OCI-LY7 (cell line): ENCODE measurements at regions not wholly inside any gene's neighbourhood (a gene's known extent, or its start where the extent isn't known, plus 50 kb on each side); places are given as distances from the start of the nearest gene placed in this dataset.

Source experiments
- BruUV-seq: library from RNA; stranded (reverse); fragments of 400-500 nt; replicated peaks from 2 replicates; lab custom pipeline; 2021; lab: Mats Ljungman, UMichigan
- CTCF ChIA-PET: fragments of 300-600 bp; sonication (Branson Sonifier 250); formaldehyde crosslinking; loops from one replicate; lab custom pipeline; 2022; ENCODE audit warnings: antibody characterized with exemption; ENCODE audit not compliant: unreplicated experiment; lab: Charles Lee
- POLR2A ChIA-PET: fragments of 300-600 bp; sonication (Branson Sonifier 250); formaldehyde crosslinking; loops from one replicate; lab custom pipeline; 2022; ENCODE audit warnings: antibody characterized with exemption; lab: Charles Lee
- DNase-seq: peaks from one replicate; pipeline ENCODE4 v3.0.0-alpha.2; 2015; ENCODE audit warnings: low spot score
- H2AFZ ChIP-seq: fragments of 200-600 bp; sonication (generic), shearing (Covaris generic); 2 replicates; pipeline ENCODE4 v1.6.1; 2014; ENCODE audit warnings: mild to moderate bottlenecking, antibody characterized with exemption, low read length, moderate library complexity
- H3K27ac ChIP-seq: fragments of 200-600 bp; sonication (generic); 2 replicates; pipeline ENCODE4 v1.5.1; 2014; ENCODE audit warnings: mixed run types, low read depth, mild to moderate bottlenecking, moderate library complexity, low read length, inconsistent platforms; ENCODE audit not compliant: poor library complexity, severe bottlenecking
- H3K36me3 ChIP-seq: fragments of 200-600 bp; sonication (generic); 2 replicates; pipeline ENCODE4 v1.6.1; 2014; ENCODE audit warnings: mild to moderate bottlenecking, antibody characterized with exemption, low read length, moderate library complexity, mixed read lengths; ENCODE audit not compliant: insufficient read depth
- H3K4me1 ChIP-seq: fragments of 200-600 bp; sonication (generic); 2 replicates; pipeline ENCODE4 v1.5.1; 2014; ENCODE audit warnings: mild to moderate bottlenecking, low read length; ENCODE audit not compliant: insufficient read depth, poor library complexity, severe bottlenecking
- H3K4me2 ChIP-seq: fragments of 200-600 bp; sonication (generic); 2 replicates; pipeline ENCODE4 v1.6.1; 2014; ENCODE audit warnings: mild to moderate bottlenecking, low read length
- H3K4me3 ChIP-seq: fragments of 200-600 bp; sonication (generic); 2 replicates; pipeline ENCODE4 v1.5.1; 2014; ENCODE audit warnings: mild to moderate bottlenecking, low read depth, low read length; ENCODE audit not compliant: poor library complexity, severe bottlenecking
- H3K79me2 ChIP-seq: fragments of 200-600 bp; sonication (generic); 2 replicates; pipeline ENCODE4 v1.6.1; 2016; ENCODE audit warnings: low read depth, mild to moderate bottlenecking, low read length, moderate library complexity, mixed read lengths; ENCODE audit not compliant: insufficient read depth
- H3K9me2 ChIP-seq: fragments of 200-600 bp; sonication (generic); 2 replicates; pipeline ENCODE4 v1.6.1; 2016; ENCODE audit warnings: mild to moderate bottlenecking, low read length, mixed read lengths; ENCODE audit not compliant: insufficient read depth
- H3K9me3 ChIP-seq: fragments of 200-600 bp; sonication (generic); 2 replicates; pipeline ENCODE4 v1.6.1; 2014; ENCODE audit warnings: mild to moderate bottlenecking, mixed run types, low read length, mixed read lengths
- H4K20me1 ChIP-seq: fragments of 200-600 bp; sonication (generic); 2 replicates; pipeline ENCODE4 v1.6.1; 2014; ENCODE audit warnings: mild to moderate bottlenecking, antibody characterized with exemption, low read length, moderate library complexity, mixed read lengths; ENCODE audit not compliant: insufficient read depth
- CTCF ChIP-seq: fragments of 200-600 bp; sonication (generic); conservative IDR thresholded peaks from 2 replicates; pipeline ENCODE4 v1.5.1; 2014; ENCODE audit warnings: mild to moderate bottlenecking, antibody characterized with exemption, low read length, moderate library complexity, mixed read lengths
- EZH2phosphoT487 ChIP-seq: fragments of 200-600 bp; sonication (generic); IDR thresholded peaks from 2 replicates; pipeline ENCODE4 v1.6.1; 2018; ENCODE audit warnings: low read depth, borderline replicate concordance, mild to moderate bottlenecking, mixed run types, antibody characterized with exemption, low read length, moderate library complexity, mixed read lengths
- intact Hi-C: fragments of 100-400 bp; cut with micrococcal nuclease; formaldehyde crosslinking; loops from one replicate; pipeline ENCODE4 v1.10.0; 2022; ENCODE audit not compliant: unreplicated experiment

GRCh38 chr1:43067977-43068751, 103.9 kb downstream of the EBNA1BP2 start:
- H3K27ac ChIP-seq = no peak overlapping the region
- intact Hi-C loops = no loop called here
- CTCF ChIA-PET = no interaction called here
- no peak overlapping the region; the same call in 1 of the 2 replicates for H3K4me2 ChIP-seq
- POLR2A ChIA-PET = no interaction called here
- H3K9me2 ChIP-seq = no peaks in the 10 kb centered on the region
- no peak for DNase-seq
- no peaks in the 10 kb centered on the region for H4K20me1 ChIP-seq
- no peak overlapping the region for H3K4me3 ChIP-seq
- no TSS peak for BruUV-seq
- H3K4me1 ChIP-seq = peaks cover 11% of the 10 kb centered on the region
- no peaks in the 10 kb centered on the region for H3K36me3 ChIP-seq
- no peak overlapping the region for H2AFZ ChIP-seq
- TF ChIP-seq EZH2phosphoT487 = no peak
- TF ChIP-seq CTCF = no peak
- no peaks in the 10 kb centered on the region for H3K79me2 ChIP-seq
- no peaks in the 10 kb centered on the region for H3K9me3 ChIP-seq

- intact Hi-C loops = no loop called here
- Histone ChIP-seq H3K9me3 (no peaks in the 10 kb centered on the region), H3K9me2 (no peaks in the 10 kb centered on the region), H4K20me1 (no peaks in the 10 kb centered on the region), H3K4me2 (no peak overlapping the region), H3K4me1 (peaks cover 2% of the 10 kb centered on the region), H3K27ac (no peak overlapping the region), H3K4me3 (no peak overlapping the region), H3K79me2 (no peaks in the 10 kb centered on the region), H3K36me3 (no peaks in the 10 kb centered on the region), H2AFZ (no peak overlapping the region)
- no TSS peak for BruUV-seq
- CTCF ChIA-PET = no interaction called here
- no peak for TF ChIP-seq EZH2phosphoT487
- TF ChIP-seq CTCF = no peak
- DNase-seq = no peak
- POLR2A ChIA-PET = no interaction called here
Measured at GRCh38 chr1:43067233-43067745, 104.8 kb downstream of the EBNA1BP2 start.

GRCh38 chr1:43066578-43066977, 105.5 kb downstream of the EBNA1BP2 start:
- no TSS peak for BruUV-seq
- Histone ChIP-seq H3K9me2 (no peaks in the 10 kb centered on the region), H3K4me2 (no peak overlapping the region), H3K4me1 (no peaks in the 10 kb centered on the region), H3K27ac (no peak overlapping the region), H2AFZ (no peak overlapping the region), H3K9me3 (no peaks in the 10 kb centered on the region), H3K79me2 (no peaks in the 10 kb centered on the region), H3K36me3 (no peaks in the 10 kb centered on the region), H4K20me1 (no peaks in the 10 kb centered on the region), H3K4me3 (no peak overlapping the region)
- CTCF ChIA-PET = no interaction called here
- intact Hi-C loops = no loop called here
- TF ChIP-seq EZH2phosphoT487 (no peak), CTCF (no peak)
- POLR2A ChIA-PET = no interaction called here
- no peak for DNase-seq
